RWPE1 (cell line): ENCODE measurements at regions not wholly inside any gene's neighbourhood (a gene's known extent, or its start where the extent isn't known, plus 50 kb on each side); places are given as distances from the start of the nearest gene placed in this dataset.

Experiments
- CTCF ChIA-PET: fragments of 350-600 bp; sonication (Branson Sonifier 250); formaldehyde crosslinking; extraction: SDS; loops from one replicate; lab custom pipeline; 2021; lab: Yijun Ruan, JAX
- POLR2A ChIA-PET: fragments of 400-600 bp; formaldehyde crosslinking; extraction: SDS; loops from one replicate; lab custom pipeline; 2020; ENCODE audit warnings: antibody characterized with exemption; ENCODE audit not compliant: low non-redundant PET; lab: Yijun Ruan, JAX
- DNase-seq: peaks from one replicate; pipeline ENCODE4 v3.0.0; 2012; ENCODE audit warnings: low spot score
- H3K27ac ChIP-seq: fragments of 450-650 bp; 2 replicates; pipeline ENCODE4 v1.5.1; 2017
- TF ChIP-seq, protein P1 (sequence below): fragments of 450-650 bp; conservative IDR thresholded peaks from 2 replicates; pipeline ENCODE4 v1.5.1; 2017; ENCODE audit warnings: low read depth, mild to moderate bottlenecking

GRCh38 chr1:58000116-58000515 lies 546.4 kb downstream of the OMA1 start:
- no peak for DNase-seq
- ChIA-PET CTCF (no interaction called here), POLR2A (no interaction called here)
- TF ChIP-seq, protein P1, sequence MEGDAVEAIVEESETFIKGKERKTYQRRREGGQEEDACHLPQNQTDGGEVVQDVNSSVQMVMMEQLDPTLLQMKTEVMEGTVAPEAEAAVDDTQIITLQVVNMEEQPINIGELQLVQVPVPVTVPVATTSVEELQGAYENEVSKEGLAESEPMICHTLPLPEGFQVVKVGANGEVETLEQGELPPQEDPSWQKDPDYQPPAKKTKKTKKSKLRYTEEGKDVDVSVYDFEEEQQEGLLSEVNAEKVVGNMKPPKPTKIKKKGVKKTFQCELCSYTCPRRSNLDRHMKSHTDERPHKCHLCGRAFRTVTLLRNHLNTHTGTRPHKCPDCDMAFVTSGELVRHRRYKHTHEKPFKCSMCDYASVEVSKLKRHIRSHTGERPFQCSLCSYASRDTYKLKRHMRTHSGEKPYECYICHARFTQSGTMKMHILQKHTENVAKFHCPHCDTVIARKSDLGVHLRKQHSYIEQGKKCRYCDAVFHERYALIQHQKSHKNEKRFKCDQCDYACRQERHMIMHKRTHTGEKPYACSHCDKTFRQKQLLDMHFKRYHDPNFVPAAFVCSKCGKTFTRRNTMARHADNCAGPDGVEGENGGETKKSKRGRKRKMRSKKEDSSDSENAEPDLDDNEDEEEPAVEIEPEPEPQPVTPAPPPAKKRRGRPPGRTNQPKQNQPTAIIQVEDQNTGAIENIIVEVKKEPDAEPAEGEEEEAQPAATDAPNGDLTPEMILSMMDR: no peak
- H3K27ac ChIP-seq: no peak overlapping the region

- ChIA-PET CTCF (no interaction called here), POLR2A (no interaction called here)
- no peak overlapping the region for H3K27ac ChIP-seq
- TF ChIP-seq, protein P1: no peak
- DNase-seq: no peak
Measured at GRCh38 chr1:57996400-57996799, 550.1 kb downstream of the OMA1 start.

DNA sequence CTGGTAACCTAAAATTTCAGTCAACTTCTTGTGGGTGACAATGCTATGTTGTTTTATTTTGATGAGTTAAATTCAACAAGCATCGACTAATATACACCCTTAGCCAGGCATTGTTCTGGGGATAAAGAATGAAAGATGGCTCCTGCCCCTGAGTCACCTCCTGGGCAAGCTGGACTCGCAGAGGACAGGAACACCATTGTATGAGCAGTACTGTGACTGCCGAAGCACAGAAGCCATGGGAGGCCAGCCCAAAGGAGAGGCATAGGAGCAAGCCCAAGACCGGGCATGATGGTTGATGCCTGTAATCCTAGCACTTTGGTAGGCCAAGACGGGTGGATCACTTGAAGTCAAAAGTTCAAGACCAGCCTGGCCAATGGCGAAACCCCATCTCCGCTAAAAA lies 555.2 kb downstream of the OMA1 start:
- H3K27ac ChIP-seq: no peak overlapping the region
- no peak for DNase-seq
- TF ChIP-seq, protein P1: no peak
- CTCF ChIA-PET: no interaction called here
- POLR2A ChIA-PET: no interaction called here

- no peak for DNase-seq
- POLR2A ChIA-PET: no interaction called here
- TF ChIP-seq, protein P1: no peak
- CTCF ChIA-PET: no interaction called here
- H3K27ac ChIP-seq: no peak overlapping the region
Measured at GRCh38 chr1:57989877-57990276, 556.6 kb downstream of the OMA1 start.

GRCh38 chr1:57987523-57987922 lies 559.0 kb downstream of the OMA1 start:
- no peak for DNase-seq
- H3K27ac ChIP-seq: no peak overlapping the region
- CTCF ChIA-PET: no interaction called here
- TF ChIP-seq, protein P1: no peak
- POLR2A ChIA-PET: no interaction called here

DNA sequence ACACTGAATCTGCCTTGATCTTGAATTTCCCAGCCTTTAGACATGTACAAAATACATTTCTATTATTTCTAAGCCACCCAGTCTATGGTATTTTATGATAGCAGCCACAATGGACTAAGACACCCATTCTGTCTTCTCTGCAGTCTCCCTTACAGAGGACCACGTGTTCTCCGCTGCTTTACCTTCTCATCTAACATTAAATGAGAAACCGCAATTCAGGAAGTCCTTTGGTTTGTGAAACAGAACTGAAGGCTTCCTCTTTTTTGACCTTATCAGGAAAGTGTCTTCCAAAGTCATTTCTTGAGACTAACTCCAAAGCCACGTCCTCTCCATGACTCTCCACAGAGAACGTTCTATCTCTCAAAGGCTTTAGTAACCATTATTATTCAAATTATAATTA lies 560.1 kb downstream of the OMA1 start:
- H3K27ac ChIP-seq: no peak overlapping the region
- ChIA-PET POLR2A (no interaction called here), CTCF (no interaction called here)
- TF ChIP-seq, protein P1: no peak
- no peak for DNase-seq

GRCh38 chr1:57984277-57984676 lies 560.4 kb upstream of the DAB1 start:
- no peak for DNase-seq
- CTCF ChIA-PET: no interaction called here
- H3K27ac ChIP-seq: no peak overlapping the region
- POLR2A ChIA-PET: no interaction called here
- TF ChIP-seq, protein P1: no peak
